NCI-H2081 (cell line): ENCODE measurements at regions not wholly inside any gene's neighbourhood (a gene's known extent, or its start where the extent isn't known, plus 50 kb on each side); places are given as distances from the start of the nearest gene placed in this dataset.

ENCODE experiments used
- DNase-seq, 2 experiments: peaks; one replicate each; lab custom pipeline; 2025; lab: John Stamatoyannopoulos, UW

GRCh38 chr4:171157462-171158082, 655.6 kb upstream of the GALNTL6 start:
- no peak for DNase-seq

- DNase-seq: no peak
Measured at GRCh38 chr4:171142639-171143038, 670.6 kb upstream of the GALNTL6 start.

GRCh38 chr4:171142045-171142444, 671.2 kb upstream of the GALNTL6 start:
- DNase-seq: no peak

GRCh38 chr4:171130256-171130801, 682.9 kb upstream of the GALNTL6 start:
- no peak for DNase-seq

GRCh38 chr4:171118091-171118490, 695.1 kb upstream of the GALNTL6 start:
- no peak for DNase-seq

GRCh38 chr4:171117457-171117856, 695.7 kb upstream of the GALNTL6 start:
- DNase-seq: no peak

GRCh38 chr4:171101845-171102244, 711.4 kb upstream of the GALNTL6 start:
- no peak for DNase-seq

- no peak for DNase-seq
Measured at GRCh38 chr4:171087089-171087488, 726.1 kb upstream of the GALNTL6 start.

- no peak for DNase-seq
Measured at GRCh38 chr4:171067422-171067821, 745.8 kb upstream of the GALNTL6 start.

- no peak for DNase-seq
Measured at GRCh38 chr4:171049380-171049779, 763.8 kb upstream of the GALNTL6 start.

- DNase-seq: no peak
Measured at GRCh38 chr4:171042989-171043524, 770.1 kb upstream of the GALNTL6 start.

- DNase-seq: no peak
Measured at GRCh38 chr4:171035909-171036308, 777.3 kb upstream of the GALNTL6 start.

- no peak for DNase-seq
Measured at GRCh38 chr4:171031338-171031737, 781.9 kb upstream of the GALNTL6 start.

- no peak for DNase-seq
Measured at GRCh38 chr4:171025776-171026175, 787.4 kb upstream of the GALNTL6 start.

- no peak for DNase-seq
Measured at GRCh38 chr4:171025343-171025742, 787.9 kb upstream of the GALNTL6 start.

GRCh38 chr4:171024720-171025303, 788.4 kb upstream of the GALNTL6 start:
- no peak for DNase-seq

GRCh38 chr4:171022824-171023230, 790.4 kb upstream of the GALNTL6 start:
- no peak for DNase-seq

- DNase-seq: no peak
Measured at GRCh38 chr4:171017593-171017992, 795.6 kb upstream of the GALNTL6 start.

GRCh38 chr4:171016145-171016544, 797.1 kb upstream of the GALNTL6 start:
- DNase-seq: no peak

GRCh38 chr4:171015441-171015840, 797.8 kb upstream of the GALNTL6 start:
- DNase-seq: no peak

- no peak for DNase-seq
Measured at GRCh38 chr4:171007618-171008390, 805.4 kb upstream of the GALNTL6 start.

- no peak for DNase-seq
Measured at GRCh38 chr4:171002246-171002645, 811.0 kb upstream of the GALNTL6 start.
